Right atrium auricular region (tissue), 2 donors: ENCODE measurements at regions not wholly inside any gene's neighbourhood (a gene's known extent, or its start where the extent isn't known, plus 50 kb on each side); places are given as distances from the start of the nearest gene placed in this dataset.

Experiments used
- DNase-seq: peaks from one replicate; pipeline ENCODE4 v3.0.0-alpha.2; 2019; ENCODE audit warnings: low spot score
- H3K27ac ChIP-seq, 2 donors: fragments of 200-600 bp; sonication (generic); 1 replicate in 1 of 2; 2 replicates in 1 of 2; pipeline ENCODE4 v1.5.1; 2016 to 2019
- H3K27me3 ChIP-seq, 2 donors: fragments of 200-600 bp; sonication (generic); one replicate each; pipeline versions ENCODE4 v1.5.1 to v1.6.0; 2017 to 2019
- H3K36me3 ChIP-seq: fragments of 200-600 bp; sonication (generic); one replicate; pipeline ENCODE4 v1.5.1; 2016
- H3K4me1 ChIP-seq, 2 donors: fragments of 200-600 bp; sonication (generic); one replicate each; pipeline versions ENCODE4 v1.5.1 to v1.6.0; 2017 to 2019
- H3K4me3 ChIP-seq, 2 donors: fragments of 200-600 bp; sonication (generic); 1 replicate in 1 of 2; 2 replicates in 1 of 2; pipeline ENCODE4 v1.5.1; 2017 to 2019; ENCODE audit warnings: mild to moderate bottlenecking in 1 of 2, moderate library complexity in 1 of 2
- H3K9me3 ChIP-seq, 2 donors: fragments of 200-600 bp; sonication (generic); one replicate each; pipeline ENCODE4 v1.5.1; 2019
- CTCF ChIP-seq, 2 donors: fragments of 200-600 bp; sonication (generic); IDR thresholded peaks; one replicate each; pipeline ENCODE4 v1.5.1; 2019; ENCODE audit warnings: antibody characterized with exemption in 2 of 2
- microRNA-seq, 2 donors: library from miRNA; unstranded; fragments of <30 nt; microRNA quantifications; one replicate each; pipeline ENCODE4, GENCODE V29; 2016 to 2017; ENCODE audit warnings: borderline number of aligned reads in 2 of 2, borderline replicate concordance in 1 of 2

- Histone ChIP-seq H3K36me3 (no peaks in the 10 kb centered on the region), H3K27me3 (no peaks in the 10 kb centered on the region), H3K27ac (no peak overlapping the region), H3K9me3 (no peaks in the 10 kb centered on the region), H3K4me1 (no peaks in the 10 kb centered on the region), H3K4me3 (no peak overlapping the region)
- no peak for DNase-seq
- no peak for TF ChIP-seq CTCF (IDR thresholded peaks at IDR 0.05)
Measured at GRCh38 chr12:66020481-66020880, 110.1 kb downstream of the LLPH start.

GRCh38 chr12:66017736-66018135 lies 112.8 kb downstream of the LLPH start:
- no peaks in the 10 kb centered on the region for H3K36me3 ChIP-seq
- H3K27me3 ChIP-seq: no peaks in the 10 kb centered on the region
- no peaks in the 10 kb centered on the region for H3K4me1 ChIP-seq
- no peak for TF ChIP-seq CTCF (IDR thresholded peaks at IDR 0.05)
- H3K4me3 ChIP-seq: no peak overlapping the region
- DNase-seq: no peak
- H3K27ac ChIP-seq: no peak overlapping the region
- no peaks in the 10 kb centered on the region for H3K9me3 ChIP-seq

Small RNA genes lying in the stretch of these regions (microRNA-seq; reads per million reads assigned to microRNA genes)
- gene MIR6074: 0 reads per million in 2 donors
